B cell (primary cell): ENCODE measurements at regions not wholly inside any gene's neighbourhood (a gene's known extent, or its start where the extent isn't known, plus 50 kb on each side); places are given as distances from the start of the nearest gene placed in this dataset.

ENCODE experiments used
- CTCF ChIP-seq: fragments of 200-600 bp; IDR thresholded peaks from one replicate; pipeline ENCODE4 v1.8.0; 2022; ENCODE audit warnings: antibody characterized with exemption, mild to moderate bottlenecking
- EZH2 ChIP-seq: IDR thresholded peaks from 2 replicates; pipeline ENCODE4 v1.6.1; 2012; ENCODE audit warnings: borderline replicate concordance, low read depth, mild to moderate bottlenecking, moderate library complexity, low read length; ENCODE audit not compliant: insufficient read depth, poor library complexity, severe bottlenecking

GRCh38 chr3:116929505-116930222 lies 220.1 kb downstream of the TUSC7 start:
- no peak for TF ChIP-seq EZH2
- no peak for TF ChIP-seq CTCF
